ENCODE measurements at regions not wholly inside any gene's neighbourhood (a gene's known extent, or its start where the extent isn't known, plus 50 kb on each side); places are given as distances from the start of the nearest gene placed in this dataset.

DNA sequence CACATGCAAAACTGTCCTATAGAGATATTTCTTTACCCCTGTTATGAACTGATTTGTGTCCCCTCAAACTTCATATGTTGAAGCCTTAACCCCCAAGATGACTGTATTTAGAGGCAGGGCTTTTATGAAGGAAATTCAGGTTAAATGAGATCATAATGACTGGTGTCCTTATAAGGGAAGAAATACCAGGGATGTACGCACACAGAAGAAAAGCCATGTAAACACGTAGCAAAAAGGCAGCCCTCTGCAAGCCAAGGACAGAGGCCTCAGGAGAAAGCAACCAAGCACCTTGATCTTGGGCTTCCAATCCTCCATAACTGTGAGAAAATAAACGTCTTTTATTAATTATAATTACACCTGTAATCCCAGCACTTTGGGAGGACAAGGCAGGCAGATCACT lies 101.3 kb upstream of the NDUFV2 start:
- TF ChIP-seq, protein P1, sequence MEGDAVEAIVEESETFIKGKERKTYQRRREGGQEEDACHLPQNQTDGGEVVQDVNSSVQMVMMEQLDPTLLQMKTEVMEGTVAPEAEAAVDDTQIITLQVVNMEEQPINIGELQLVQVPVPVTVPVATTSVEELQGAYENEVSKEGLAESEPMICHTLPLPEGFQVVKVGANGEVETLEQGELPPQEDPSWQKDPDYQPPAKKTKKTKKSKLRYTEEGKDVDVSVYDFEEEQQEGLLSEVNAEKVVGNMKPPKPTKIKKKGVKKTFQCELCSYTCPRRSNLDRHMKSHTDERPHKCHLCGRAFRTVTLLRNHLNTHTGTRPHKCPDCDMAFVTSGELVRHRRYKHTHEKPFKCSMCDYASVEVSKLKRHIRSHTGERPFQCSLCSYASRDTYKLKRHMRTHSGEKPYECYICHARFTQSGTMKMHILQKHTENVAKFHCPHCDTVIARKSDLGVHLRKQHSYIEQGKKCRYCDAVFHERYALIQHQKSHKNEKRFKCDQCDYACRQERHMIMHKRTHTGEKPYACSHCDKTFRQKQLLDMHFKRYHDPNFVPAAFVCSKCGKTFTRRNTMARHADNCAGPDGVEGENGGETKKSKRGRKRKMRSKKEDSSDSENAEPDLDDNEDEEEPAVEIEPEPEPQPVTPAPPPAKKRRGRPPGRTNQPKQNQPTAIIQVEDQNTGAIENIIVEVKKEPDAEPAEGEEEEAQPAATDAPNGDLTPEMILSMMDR (IDR thresholded peaks at IDR 0.05): no peak
- TF ChIP-seq POLR2A (IDR thresholded peaks at IDR 0.05) (no peak), POLR2AphosphoS5 (IDR thresholded peaks at IDR 0.05) (no peak)
